Natural killer cell treated with Interleukin-12 subunit alpha and Interleukin-12 subunit beta and Interleukin-15 and Interleukin-18, amount 100 ng/mL, for 72 hours (primary cell): ENCODE measurements at regions not wholly inside any gene's neighbourhood (a gene's known extent, or its start where the extent isn't known, plus 50 kb on each side); places are given as distances from the start of the nearest gene placed in this dataset.

ENCODE experiments used
- ATAC-seq, 2 donors: fragments of 150-1000 bp; cut with Tn5 transposase in 1 of 2; sonication (Bioruptor Pico), chemical (Tn5 transposase) in 1 of 2; 2 replicates each; pipeline ENCODE4 v1.10.0; 2021
- DNase-seq: peaks from one replicate; pipeline ENCODE4 v3.0.0; 2022; ENCODE audit warnings: low spot score
- H3K27ac Mint-ChIP-seq, 2 donors: 1 replicate in 1 of 2; 2 replicates in 1 of 2; pipeline ENCODE4 v1.8.0; 2022; ENCODE audit warnings: mixed read lengths in 2 of 2, mild to moderate bottlenecking in 1 of 2, moderate library complexity in 1 of 2
- H3K27me3 Mint-ChIP-seq, 2 donors: 1 replicate in 1 of 2; 2 replicates in 1 of 2; pipeline ENCODE4 v1.8.0; 2022; ENCODE audit warnings: mixed read lengths in 2 of 2
- H3K36me3 Mint-ChIP-seq: one replicate; pipeline ENCODE4 v1.8.0; 2022; ENCODE audit warnings: mixed read lengths
- H3K4me1 Mint-ChIP-seq, 2 donors: 1 replicate in 1 of 2; 2 replicates in 1 of 2; pipeline ENCODE4 v1.8.0; 2022; ENCODE audit warnings: low read depth in 2 of 2, mixed read lengths in 2 of 2, mild to moderate bottlenecking in 1 of 2
- H3K4me3 Mint-ChIP-seq: one replicate; pipeline ENCODE4 v1.8.0; 2022; ENCODE audit warnings: mixed read lengths
- H3K9me3 Mint-ChIP-seq: 2 replicates; pipeline ENCODE4 v1.8.0; 2022; ENCODE audit warnings: mixed read lengths

GRCh38 chr2:7262727-7263126 is 345.5 kb downstream of the RNF144A start:
- Mint-ChIP-seq H3K36me3 (no peaks in the 10 kb centered on the region), H3K4me1 (peaks cover 5 to 6% of the 10 kb centered on the region in 2 donors), H3K9me3 (no peaks in the 10 kb centered on the region), H3K4me3 (no peak overlapping the region), H3K27me3 (peaks cover 11 to 21% of the 10 kb centered on the region in 2 donors), H3K27ac (no peak overlapping the region)
- DNase-seq: no peak
- ATAC-seq: peak in 1 of 2 donors; percentile 38

GRCh38 chr2:7264791-7265190 is 347.6 kb downstream of the RNF144A start:
- Mint-ChIP-seq H3K27me3 (peaks cover 11 to 23% of the 10 kb centered on the region in 2 donors), H3K36me3 (no peaks in the 10 kb centered on the region), H3K9me3 (no peaks in the 10 kb centered on the region), H3K27ac (no peak overlapping the region), H3K4me1 (peaks cover 5 to 6% of the 10 kb centered on the region in 2 donors), H3K4me3 (no peak overlapping the region)
- ATAC-seq (no peak), DNase-seq (no peak)

DNA sequence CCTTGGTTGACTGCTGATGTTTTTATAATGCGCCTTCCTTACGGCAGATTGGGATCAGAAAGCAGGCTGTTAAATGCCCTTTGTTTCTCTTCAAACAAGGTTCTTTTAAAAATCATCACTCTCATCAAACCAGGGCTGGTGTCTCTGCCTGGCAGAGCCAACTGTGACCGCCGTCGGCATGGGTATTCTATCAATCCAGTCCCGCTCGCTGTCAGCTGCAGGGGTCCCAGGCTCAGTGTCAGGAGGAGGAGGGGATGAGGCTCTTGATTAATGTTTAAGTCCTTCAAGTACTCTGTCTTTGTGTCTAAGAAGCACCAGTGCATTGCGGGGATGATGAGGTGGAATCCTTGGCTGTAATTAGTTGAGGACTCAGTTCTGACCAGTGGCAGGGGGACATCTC is 348.1 kb downstream of the RNF144A start:
- no peak for DNase-seq
- ATAC-seq: no peak
- Mint-ChIP-seq H3K36me3 (no peaks in the 10 kb centered on the region), H3K27me3 (peaks cover 11 to 24% of the 10 kb centered on the region in 2 donors), H3K4me1 (peaks cover 5 to 6% of the 10 kb centered on the region in 2 donors), H3K4me3 (no peak overlapping the region), H3K9me3 (no peaks in the 10 kb centered on the region), H3K27ac (no peak overlapping the region)

DNA sequence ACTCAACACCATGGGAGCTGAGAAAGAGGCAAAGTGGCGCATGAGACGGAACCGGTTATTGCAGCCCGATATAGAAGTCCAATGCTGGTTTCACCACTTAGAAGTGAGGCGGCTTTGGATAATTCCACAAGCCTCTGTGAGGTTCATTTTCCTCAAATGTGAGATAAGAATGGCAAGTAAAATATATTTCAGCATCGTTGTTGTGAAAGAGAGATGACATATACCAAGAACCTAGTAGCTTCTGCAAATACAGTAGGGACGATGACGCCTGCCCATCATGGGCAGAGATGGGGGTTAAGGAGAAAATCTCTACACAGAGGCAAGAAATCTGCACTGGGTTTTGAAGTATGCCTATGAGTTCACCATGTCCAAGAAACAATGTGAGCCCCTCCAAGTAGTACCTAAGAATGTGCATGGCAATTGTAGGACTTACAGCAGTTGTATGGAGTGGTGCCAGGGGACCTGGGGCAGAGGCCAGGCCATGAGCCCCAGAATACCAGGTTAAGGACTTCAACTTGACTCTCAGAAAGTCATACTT is 352.0 kb downstream of the RNF144A start:
- Mint-ChIP-seq H3K27ac (no peak overlapping the region), H3K27me3 (peaks cover 8 to 19% of the 10 kb centered on the region in 2 donors), H3K4me3 (no peak overlapping the region), H3K36me3 (no peaks in the 10 kb centered on the region), H3K4me1 (no peaks in the 10 kb centered on the region), H3K9me3 (no peaks in the 10 kb centered on the region)
- ATAC-seq (no peak), DNase-seq (no peak)

GRCh38 chr2:7270011-7270431 is 352.8 kb downstream of the RNF144A start:
- H3K36me3 Mint-ChIP-seq: no peaks in the 10 kb centered on the region
- H3K4me1 Mint-ChIP-seq: no peaks in the 10 kb centered on the region
- peaks cover 11 to 21% of the 10 kb centered on the region in 2 donors for H3K27me3 Mint-ChIP-seq
- no peaks in the 10 kb centered on the region for H3K9me3 Mint-ChIP-seq
- H3K27ac Mint-ChIP-seq: no peak overlapping the region
- DNase-seq (no peak), ATAC-seq (no peak)
- H3K4me3 Mint-ChIP-seq: no peak overlapping the region

GRCh38 chr2:7272210-7272609 is 355.0 kb downstream of the RNF144A start:
- H3K4me3 Mint-ChIP-seq: no peak overlapping the region
- ATAC-seq (no peak), DNase-seq (no peak)
- peaks cover 11 to 20% of the 10 kb centered on the region in 2 donors for H3K27me3 Mint-ChIP-seq
- no peaks in the 10 kb centered on the region for H3K9me3 Mint-ChIP-seq
- H3K4me1 Mint-ChIP-seq: no peaks in the 10 kb centered on the region
- no peaks in the 10 kb centered on the region for H3K36me3 Mint-ChIP-seq
- H3K27ac Mint-ChIP-seq: no peak overlapping the region

DNA sequence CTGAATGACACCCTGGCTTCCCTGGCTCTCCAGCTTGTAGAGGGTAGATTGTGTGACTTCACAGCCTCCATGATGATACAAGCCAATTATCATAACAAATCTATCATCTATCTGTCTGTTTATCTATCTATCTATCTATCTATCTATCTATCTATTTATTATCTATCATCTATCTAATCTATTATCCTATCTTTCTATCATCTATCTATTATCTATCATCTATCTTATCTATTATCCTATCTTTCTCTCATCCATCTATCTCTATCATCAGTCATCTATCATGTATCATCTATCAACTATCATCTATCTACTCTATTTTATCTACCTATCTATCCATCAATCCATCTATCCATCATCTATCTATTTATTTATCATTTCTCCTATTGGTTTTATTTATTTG is 361.8 kb downstream of the RNF144A start:
- no peak for ATAC-seq
- H3K9me3 Mint-ChIP-seq: no peaks in the 10 kb centered on the region
- H3K4me1 Mint-ChIP-seq: no peaks in the 10 kb centered on the region
- no peak overlapping the region for H3K4me3 Mint-ChIP-seq
- no peak for DNase-seq
- H3K27me3 Mint-ChIP-seq: peaks cover 11 to 20% of the 10 kb centered on the region in 2 donors
- no peak overlapping the region for H3K27ac Mint-ChIP-seq
- no peaks in the 10 kb centered on the region for H3K36me3 Mint-ChIP-seq

DNA sequence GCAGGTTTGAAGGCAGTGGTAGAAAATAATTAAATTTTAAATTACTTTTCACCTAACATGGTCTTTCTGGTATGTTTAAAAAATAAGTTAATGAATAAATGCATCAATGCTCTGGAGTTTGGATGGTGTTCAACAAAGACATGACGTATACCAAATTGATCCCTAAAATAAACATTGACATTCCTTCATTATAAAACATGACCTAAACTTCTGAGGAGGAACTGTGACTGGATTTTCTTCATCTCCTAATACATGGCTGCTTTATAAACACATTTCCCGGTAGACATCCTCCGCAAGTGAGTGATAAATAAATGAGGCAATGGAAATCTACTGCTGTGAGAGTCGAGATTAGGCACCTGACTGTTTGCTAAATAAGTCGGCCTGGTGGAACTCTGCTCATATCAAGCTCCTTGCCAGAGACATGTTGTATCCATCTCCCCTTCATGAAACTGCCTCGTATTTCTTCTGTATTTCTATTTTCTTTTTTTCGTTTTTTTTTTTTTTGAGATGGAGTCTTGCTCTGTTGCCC is 362.3 kb downstream of the RNF144A start:
- DNase-seq (no peak), ATAC-seq (no peak)
- Mint-ChIP-seq H3K27ac (no peak overlapping the region), H3K9me3 (no peaks in the 10 kb centered on the region), H3K4me3 (no peak overlapping the region), H3K27me3 (peaks cover 6 to 15% of the 10 kb centered on the region in 2 donors), H3K4me1 (no peaks in the 10 kb centered on the region), H3K36me3 (no peaks in the 10 kb centered on the region)

GRCh38 chr2:7280790-7281189 is 363.6 kb downstream of the RNF144A start:
- DNase-seq (no peak), ATAC-seq (no peak)
- Mint-ChIP-seq H3K27me3 (peaks cover 4 to 15% of the 10 kb centered on the region in 2 donors), H3K36me3 (no peaks in the 10 kb centered on the region), H3K27ac (no peak overlapping the region), H3K4me1 (no peaks in the 10 kb centered on the region), H3K4me3 (no peak overlapping the region), H3K9me3 (no peaks in the 10 kb centered on the region)

DNA sequence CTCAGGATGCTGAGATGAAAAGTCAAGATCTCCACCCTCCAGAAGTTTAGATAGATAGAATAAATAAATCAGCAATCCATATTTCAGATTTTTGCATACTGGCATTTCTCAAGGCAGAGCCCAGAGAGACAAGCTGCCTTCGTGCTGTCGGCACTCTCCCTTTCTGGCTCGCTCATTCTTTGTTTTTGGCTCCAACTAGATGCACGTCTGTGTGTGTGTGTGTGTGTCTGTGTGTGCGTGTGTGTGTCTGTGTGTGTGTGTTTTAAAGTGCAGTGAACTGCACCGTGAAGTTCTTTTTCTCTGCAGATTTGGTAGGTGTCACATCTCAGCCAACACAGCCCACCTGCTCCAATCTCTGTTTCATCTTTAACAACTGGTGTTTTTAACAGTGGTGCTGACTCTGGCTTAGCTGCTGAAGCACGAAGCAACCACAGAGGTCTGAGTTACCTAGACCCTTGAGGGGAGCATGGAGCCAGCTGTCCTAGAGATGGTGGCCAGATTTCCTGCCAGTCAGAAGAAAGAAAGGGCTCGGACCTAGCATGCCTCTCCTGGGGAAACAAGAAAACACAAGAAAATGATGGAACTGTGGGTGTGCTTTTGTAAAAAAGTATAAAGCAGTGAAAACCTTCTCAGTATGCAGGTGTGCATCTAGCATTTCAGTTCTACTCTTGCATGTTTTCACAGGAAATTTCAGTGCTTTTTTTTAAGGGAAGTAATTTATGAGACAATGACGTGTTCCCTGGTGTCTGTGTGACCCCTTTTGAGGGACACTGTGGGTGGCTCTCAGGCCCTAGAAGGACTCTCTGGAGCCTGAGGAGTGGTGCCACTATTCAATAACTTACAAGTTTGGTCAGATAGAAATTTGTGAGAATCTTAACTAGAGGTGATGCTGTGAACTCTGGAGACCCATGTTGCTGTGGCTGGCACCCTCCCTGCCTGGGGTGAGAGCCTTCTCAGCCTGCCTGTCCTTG is 364.3 kb downstream of the RNF144A start:
- Mint-ChIP-seq H3K36me3 (no peaks in the 10 kb centered on the region), H3K27ac (no peak overlapping the region), H3K4me3 (no peak overlapping the region), H3K9me3 (no peaks in the 10 kb centered on the region), H3K27me3 (peaks cover 4 to 15% of the 10 kb centered on the region in 2 donors), H3K4me1 (no peaks in the 10 kb centered on the region)
- ATAC-seq (no peak), DNase-seq (no peak)

DNA sequence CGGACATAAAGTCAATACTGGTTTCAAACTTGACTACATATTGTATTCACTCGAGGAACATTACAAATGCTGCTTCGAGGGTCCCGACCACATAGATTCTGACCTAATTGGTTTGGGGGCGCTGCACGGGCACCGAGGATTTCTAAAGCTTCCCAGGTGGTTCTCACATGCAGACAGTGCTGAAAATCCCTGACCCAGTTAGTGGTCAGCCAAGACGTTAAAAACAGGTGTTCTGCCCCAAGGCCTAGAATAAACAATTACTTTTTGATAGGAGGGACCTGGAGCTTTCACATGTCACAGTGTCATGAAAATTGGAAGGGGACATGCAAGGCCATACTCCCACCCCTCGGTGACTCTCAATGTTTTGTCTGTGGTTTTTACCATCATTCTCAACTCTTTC is 368.9 kb downstream of the RNF144A start:
- H3K9me3 Mint-ChIP-seq: no peaks in the 10 kb centered on the region
- no peak for DNase-seq
- H3K27ac Mint-ChIP-seq: no peak overlapping the region
- H3K4me3 Mint-ChIP-seq: no peak overlapping the region
- H3K36me3 Mint-ChIP-seq: no peaks in the 10 kb centered on the region
- no peak for ATAC-seq
- H3K4me1 Mint-ChIP-seq: no peaks in the 10 kb centered on the region
- H3K27me3 Mint-ChIP-seq: peaks cover 2 to 3% of the 10 kb centered on the region in 2 donors

- H3K27me3 Mint-ChIP-seq: peaks cover 4 to 5% of the 10 kb centered on the region in 2 donors
- DNase-seq: no peak
- no peaks in the 10 kb centered on the region for H3K9me3 Mint-ChIP-seq
- H3K36me3 Mint-ChIP-seq: no peaks in the 10 kb centered on the region
- no peaks in the 10 kb centered on the region for H3K4me1 Mint-ChIP-seq
- no peak overlapping the region for H3K4me3 Mint-ChIP-seq
- H3K27ac Mint-ChIP-seq: no peak overlapping the region
- ATAC-seq: no peak
Measured at GRCh38 chr2:7288484-7288883, 371.3 kb downstream of the RNF144A start.

DNA sequence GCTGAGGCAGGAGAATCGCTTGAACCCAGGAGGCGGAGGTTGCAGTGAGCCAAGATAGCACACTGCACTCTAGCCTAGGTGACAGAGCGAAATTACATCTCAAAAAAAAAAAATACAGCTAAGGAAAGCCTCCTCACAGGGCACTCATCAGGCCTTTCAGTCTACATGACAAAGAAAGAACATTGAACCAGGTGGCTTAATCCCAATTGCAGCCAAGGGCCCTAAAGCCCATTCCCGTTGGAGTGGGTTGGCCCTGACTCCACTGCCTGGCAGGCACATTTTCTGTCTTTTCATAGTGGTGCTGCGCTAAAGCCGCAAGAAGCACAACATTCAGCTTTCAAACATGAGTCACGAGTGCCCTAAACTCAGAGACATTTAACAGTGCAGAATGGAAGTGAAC is 372.5 kb downstream of the RNF144A start:
- no peak for DNase-seq
- H3K27ac Mint-ChIP-seq: no peak overlapping the region
- no peaks in the 10 kb centered on the region for H3K4me1 Mint-ChIP-seq
- H3K36me3 Mint-ChIP-seq: no peaks in the 10 kb centered on the region
- H3K9me3 Mint-ChIP-seq: no peaks in the 10 kb centered on the region
- no peak for ATAC-seq
- H3K4me3 Mint-ChIP-seq: no peak overlapping the region
- H3K27me3 Mint-ChIP-seq: peaks cover 10 to 12% of the 10 kb centered on the region in 2 donors

GRCh38 chr2:7292154-7292691 is 375.0 kb downstream of the RNF144A start:
- Mint-ChIP-seq H3K27me3 (peaks cover 10 to 12% of the 10 kb centered on the region in 2 donors), H3K4me3 (no peak overlapping the region), H3K4me1 (no peaks in the 10 kb centered on the region), H3K36me3 (no peaks in the 10 kb centered on the region), H3K9me3 (no peaks in the 10 kb centered on the region), H3K27ac (no peak overlapping the region)
- no peak for DNase-seq
- no peak for ATAC-seq
